GM12891 (cell line): ENCODE measurements at regions not wholly inside any gene's neighbourhood (a gene's known extent, or its start where the extent isn't known, plus 50 kb on each side); places are given as distances from the start of the nearest gene placed in this dataset.

Experiments used
- DNase-seq: peaks from one replicate; pipeline ENCODE4 v3.0.0; 2011; ENCODE audit warnings: low spot score; ENCODE audit not compliant: insufficient read length
- FAIRE-seq: peaks from 2 replicates; lab custom pipeline; 2011; peaks lifted over from hg19 to GRCh38; lab: Jason Lieb, UNC
- PAX5 ChIP-seq: IDR thresholded peaks from 2 replicates; pipeline ENCODE4 v1.6.1; 2011; ENCODE audit warnings: low read length, moderate library complexity, mild to moderate bottlenecking; ENCODE audit not compliant: insufficient read depth, severe bottlenecking
- POLR2A ChIP-seq: IDR thresholded peaks from 2 replicates; pipeline ENCODE4 v1.6.1; 2011; ENCODE audit warnings: low read depth, low read length, control low read depth
- POLR2AphosphoS5 ChIP-seq: IDR thresholded peaks from 2 replicates; pipeline ENCODE4 v1.6.1; 2011; ENCODE audit warnings: low read depth, low read length, control low read depth
- POU2F2 ChIP-seq: IDR thresholded peaks from 2 replicates; pipeline ENCODE4 v1.6.1; 2011; ENCODE audit warnings: low read depth, mild to moderate bottlenecking, control low read depth, low read length, moderate library complexity
- SPI1 ChIP-seq: IDR thresholded peaks from 2 replicates; pipeline ENCODE4 v1.6.1; 2011; ENCODE audit warnings: low read depth, low read length, control low read depth
- TAF1 ChIP-seq: IDR thresholded peaks from 2 replicates; pipeline ENCODE4 v1.6.1; 2011; ENCODE audit warnings: low read depth, low read length, control low read depth

- DNase-seq, result no peak
- no peak for FAIRE-seq
- TF ChIP-seq SPI1, result no peak
- TF ChIP-seq POU2F2, result no peak
- no peak for TF ChIP-seq PAX5
- TF ChIP-seq POLR2AphosphoS5, result no peak
- no peak for TF ChIP-seq TAF1
- TF ChIP-seq POLR2A, result no peak
These were observed 333.9 kb upstream of the THRB start for GRCh38 chr3:24828551-24828950.

GRCh38 chr3:24829011-24829581, 334.4 kb upstream of the THRB start:
- FAIRE-seq, result no peak
- no peak for DNase-seq
- TF ChIP-seq TAF1, result no peak
- TF ChIP-seq POU2F2, result no peak

GRCh38 chr3:24829629-24830229, 335.1 kb upstream of the THRB start:
- FAIRE-seq (no peak), DNase-seq (no peak)
- TF ChIP-seq POLR2A (no peak), POU2F2 (no peak), TAF1 (no peak), POLR2AphosphoS5 (no peak)

GRCh38 chr3:24830230-24831152, 335.8 kb upstream of the THRB start:
- TF ChIP-seq POU2F2 (no peak), SPI1 (no peak), POLR2A (no peak), PAX5 (no peak), TAF1 (no peak), POLR2AphosphoS5 (no peak)
- no peak for FAIRE-seq
- no peak for DNase-seq

GRCh38 chr3:24831221-24831620, 336.6 kb upstream of the THRB start:
- TF ChIP-seq POLR2AphosphoS5, result no peak
- TF ChIP-seq TAF1, result no peak
- no peak for TF ChIP-seq PAX5
- TF ChIP-seq POU2F2, result no peak
- no peak for TF ChIP-seq SPI1
- no peak for TF ChIP-seq POLR2A
- DNase-seq, result no peak
- FAIRE-seq, result no peak

GRCh38 chr3:24832891-24833290, 338.2 kb upstream of the THRB start:
- TF ChIP-seq POU2F2, result no peak
- TF ChIP-seq SPI1, result no peak
- no peak for TF ChIP-seq TAF1
- no peak for TF ChIP-seq PAX5
- DNase-seq (no peak), FAIRE-seq (no peak)

- FAIRE-seq, result no peak
- TF ChIP-seq POLR2A (no peak), SPI1 (no peak), TAF1 (no peak), PAX5 (no peak), POLR2AphosphoS5 (no peak), POU2F2 (no peak)
- DNase-seq, result no peak
These were observed 339.8 kb upstream of the THRB start for GRCh38 chr3:24834442-24834841.

GRCh38 chr3:24835510-24835909, 340.9 kb upstream of the THRB start:
- FAIRE-seq (no peak), DNase-seq (no peak)
- TF ChIP-seq POLR2AphosphoS5 (no peak), TAF1 (no peak), SPI1 (no peak), POU2F2 (no peak), PAX5 (no peak), POLR2A (no peak)

- no peak for TF ChIP-seq TAF1
- no peak for TF ChIP-seq POLR2AphosphoS5
- no peak for TF ChIP-seq PAX5
- no peak for TF ChIP-seq POU2F2
- TF ChIP-seq POLR2A, result no peak
- TF ChIP-seq SPI1, result no peak
- FAIRE-seq (no peak), DNase-seq (no peak)
These were observed 343.0 kb upstream of the THRB start for GRCh38 chr3:24837601-24838000.
